ENCODE measurements at regions not wholly inside any gene's neighbourhood (a gene's known extent, or its start where the extent isn't known, plus 50 kb on each side); places are given as distances from the start of the nearest gene placed in this dataset.

- Histone ChIP-seq H3K9ac (no peak overlapping the region), H3K36me3 (ENCODE audit: control insufficient read depth, insufficient read depth, low read length) (no peaks in the 10 kb centered on the region), H3K4me1 (no peaks in the 10 kb centered on the region), H3K4me3 (ENCODE audit: low read depth, low read length) (no peak overlapping the region), H2AFZ (peak overlapping the region; percentile 12), H3K9me3 (ENCODE audit: control insufficient read depth, low read length) (no peaks in the 10 kb centered on the region), H3K27me3 (ENCODE audit: control insufficient read depth, insufficient read depth, low read length) (no peaks in the 10 kb centered on the region), H3K27ac (no peak overlapping the region), H3K4me2 (ENCODE audit: low read length) (no peak overlapping the region), H3K79me2 (no peaks in the 10 kb centered on the region)
- no peak for TF ChIP-seq CTCF (IDR thresholded peaks at IDR 0.05)
Measured at GRCh38 chr2:217160978-217161973, 301.4 kb upstream of the TNP1 start.

GRCh38 chr2:217160103-217160743 lies 300.4 kb upstream of the TNP1 start:
- H3K27me3 ChIP-seq (ENCODE audit: control insufficient read depth, insufficient read depth, low read length): no peaks in the 10 kb centered on the region
- no peak overlapping the region for H2AFZ ChIP-seq
- no peaks in the 10 kb centered on the region for H3K79me2 ChIP-seq
- no peaks in the 10 kb centered on the region for H3K36me3 ChIP-seq (ENCODE audit: control insufficient read depth, insufficient read depth, low read length)
- H3K9ac ChIP-seq: no peak overlapping the region
- H3K27ac ChIP-seq: no peak overlapping the region
- H3K9me3 ChIP-seq (ENCODE audit: control insufficient read depth, low read length): no peaks in the 10 kb centered on the region
- no peak overlapping the region for H3K4me2 ChIP-seq (ENCODE audit: low read length)
- no peak for TF ChIP-seq CTCF (IDR thresholded peaks at IDR 0.05)
- no peaks in the 10 kb centered on the region for H3K4me1 ChIP-seq
- no peak overlapping the region for H3K4me3 ChIP-seq (ENCODE audit: low read depth, low read length)

GRCh38 chr2:217158928-217159327 lies 299.1 kb upstream of the TNP1 start:
- Histone ChIP-seq H3K36me3 (ENCODE audit: control insufficient read depth, insufficient read depth, low read length) (no peaks in the 10 kb centered on the region), H3K4me1 (no peaks in the 10 kb centered on the region), H3K4me3 (ENCODE audit: low read depth, low read length) (no peak overlapping the region), H3K9ac (no peak overlapping the region), H3K27ac (no peak overlapping the region), H3K79me2 (no peaks in the 10 kb centered on the region), H3K4me2 (ENCODE audit: low read length) (no peak overlapping the region), H3K9me3 (ENCODE audit: control insufficient read depth, low read length) (no peaks in the 10 kb centered on the region), H3K27me3 (ENCODE audit: control insufficient read depth, insufficient read depth, low read length) (no peaks in the 10 kb centered on the region), H2AFZ (no peak overlapping the region)
- no peak for TF ChIP-seq CTCF (IDR thresholded peaks at IDR 0.05)

- H3K27me3 ChIP-seq (ENCODE audit: control insufficient read depth, insufficient read depth, low read length): no peaks in the 10 kb centered on the region
- no peaks in the 10 kb centered on the region for H3K4me1 ChIP-seq
- H3K9me3 ChIP-seq (ENCODE audit: control insufficient read depth, low read length): no peaks in the 10 kb centered on the region
- H2AFZ ChIP-seq: no peak overlapping the region
- no peak overlapping the region for H3K4me3 ChIP-seq (ENCODE audit: low read depth, low read length)
- TF ChIP-seq CTCF (IDR thresholded peaks at IDR 0.05): no peak
- H3K79me2 ChIP-seq: no peaks in the 10 kb centered on the region
- H3K9ac ChIP-seq: no peak overlapping the region
- no peaks in the 10 kb centered on the region for H3K36me3 ChIP-seq (ENCODE audit: control insufficient read depth, insufficient read depth, low read length)
- no peak overlapping the region for H3K4me2 ChIP-seq (ENCODE audit: low read length)
- H3K27ac ChIP-seq: no peak overlapping the region
Measured at GRCh38 chr2:217157581-217157980, 297.7 kb upstream of the TNP1 start.
